ENCODE measurements at regions not wholly inside any gene's neighbourhood (a gene's known extent, or its start where the extent isn't known, plus 50 kb on each side); places are given as distances from the start of the nearest gene placed in this dataset.

- TF ChIP-seq, protein P1, sequence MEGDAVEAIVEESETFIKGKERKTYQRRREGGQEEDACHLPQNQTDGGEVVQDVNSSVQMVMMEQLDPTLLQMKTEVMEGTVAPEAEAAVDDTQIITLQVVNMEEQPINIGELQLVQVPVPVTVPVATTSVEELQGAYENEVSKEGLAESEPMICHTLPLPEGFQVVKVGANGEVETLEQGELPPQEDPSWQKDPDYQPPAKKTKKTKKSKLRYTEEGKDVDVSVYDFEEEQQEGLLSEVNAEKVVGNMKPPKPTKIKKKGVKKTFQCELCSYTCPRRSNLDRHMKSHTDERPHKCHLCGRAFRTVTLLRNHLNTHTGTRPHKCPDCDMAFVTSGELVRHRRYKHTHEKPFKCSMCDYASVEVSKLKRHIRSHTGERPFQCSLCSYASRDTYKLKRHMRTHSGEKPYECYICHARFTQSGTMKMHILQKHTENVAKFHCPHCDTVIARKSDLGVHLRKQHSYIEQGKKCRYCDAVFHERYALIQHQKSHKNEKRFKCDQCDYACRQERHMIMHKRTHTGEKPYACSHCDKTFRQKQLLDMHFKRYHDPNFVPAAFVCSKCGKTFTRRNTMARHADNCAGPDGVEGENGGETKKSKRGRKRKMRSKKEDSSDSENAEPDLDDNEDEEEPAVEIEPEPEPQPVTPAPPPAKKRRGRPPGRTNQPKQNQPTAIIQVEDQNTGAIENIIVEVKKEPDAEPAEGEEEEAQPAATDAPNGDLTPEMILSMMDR (conservative IDR thresholded peaks at IDR 0.05 in 1 of 2, IDR thresholded peaks at IDR 0.05 in 1 of 2; ENCODE audit: low read depth in 1 of 2, low read length in 2 of 2) = no peak
- no peak for TF ChIP-seq EZH2 (IDR thresholded peaks at IDR 0.05; ENCODE audit: low read length, missing control alignments)
Observed at GRCh38 chr10:32155075-32155516, 98.9 kb upstream of the KIF5B start.
